ENCODE measurements at regions not wholly inside any gene's neighbourhood (a gene's known extent, or its start where the extent isn't known, plus 50 kb on each side); places are given as distances from the start of the nearest gene placed in this dataset.

- Histone ChIP-seq H3K9me3 (ENCODE audit: control insufficient read depth, insufficient read depth, low read depth, low read length) (no peaks in the 10 kb centered on the region), H3K36me3 (ENCODE audit: control insufficient read depth, insufficient read depth, low read length) (no peaks in the 10 kb centered on the region), H3K4me1 (ENCODE audit: control insufficient read depth, extremely low read depth, insufficient read depth, low read length) (no peaks in the 10 kb centered on the region), H3K4me2 (ENCODE audit: extremely low read depth, insufficient read depth, low read length) (no peak overlapping the region), H3K27me3 (ENCODE audit: control insufficient read depth, insufficient read depth, low read length) (peaks cover 8% of the 10 kb centered on the region), H3K4me3 (replicated peaks in 1 of 4; ENCODE audit: control extremely low read depth in 1 of 4, insufficient read depth in 1 of 4, low read depth in 3 of 4, low read length in 4 of 4) (no peak overlapping the region), H3K27ac (ENCODE audit: insufficient read depth, low read length) (no peak overlapping the region), H3K9ac (ENCODE audit: insufficient read depth, low read length) (no peak overlapping the region), H3K79me2 (ENCODE audit: control insufficient read depth, insufficient read depth, low read length) (no peaks in the 10 kb centered on the region), H4K20me1 (ENCODE audit: control insufficient read depth, extremely low read depth, insufficient read depth, low read length) (no peaks in the 10 kb centered on the region), H2AFZ (ENCODE audit: low read length) (no peak overlapping the region)
- TF ChIP-seq EZH2 (IDR thresholded peaks at IDR 0.05; ENCODE audit: low read length, missing control alignments) (no peak), CTCF (conservative IDR thresholded peaks at IDR 0.05 in 1 of 2, IDR thresholded peaks at IDR 0.05 in 1 of 2; ENCODE audit: low read depth in 1 of 2, low read length in 2 of 2) (no peak)
- DNase-seq (ENCODE audit: low read depth in 2 of 2) = no peak
Measured at GRCh38 chr9:109568089-109568488, 70.0 kb upstream of the PTPN3 start.

- no peak for DNase-seq (ENCODE audit: low read depth in 2 of 2)
- H4K20me1 ChIP-seq (ENCODE audit: control insufficient read depth, extremely low read depth, insufficient read depth, low read length) = no peaks in the 10 kb centered on the region
- H3K79me2 ChIP-seq (ENCODE audit: control insufficient read depth, insufficient read depth, low read length) = no peaks in the 10 kb centered on the region
- H3K27me3 ChIP-seq (ENCODE audit: control insufficient read depth, insufficient read depth, low read length) = peaks cover 8% of the 10 kb centered on the region
- H3K4me1 ChIP-seq (ENCODE audit: control insufficient read depth, extremely low read depth, insufficient read depth, low read length) = no peaks in the 10 kb centered on the region
- H3K27ac ChIP-seq (ENCODE audit: insufficient read depth, low read length) = no peak overlapping the region
- no peak overlapping the region for H2AFZ ChIP-seq (ENCODE audit: low read length)
- H3K9ac ChIP-seq (ENCODE audit: insufficient read depth, low read length) = no peak overlapping the region
- no peak overlapping the region for H3K4me3 ChIP-seq (replicated peaks in 1 of 4; ENCODE audit: control extremely low read depth in 1 of 4, insufficient read depth in 1 of 4, low read depth in 3 of 4, low read length in 4 of 4)
- H3K9me3 ChIP-seq (ENCODE audit: control insufficient read depth, insufficient read depth, low read depth, low read length) = no peaks in the 10 kb centered on the region
- TF ChIP-seq CTCF (conservative IDR thresholded peaks at IDR 0.05 in 1 of 2, IDR thresholded peaks at IDR 0.05 in 1 of 2; ENCODE audit: low read depth in 1 of 2, low read length in 2 of 2) = no peak
- no peak for TF ChIP-seq EZH2 (IDR thresholded peaks at IDR 0.05; ENCODE audit: low read length, missing control alignments)
- H3K4me2 ChIP-seq (ENCODE audit: extremely low read depth, insufficient read depth, low read length) = no peak overlapping the region
- no peaks in the 10 kb centered on the region for H3K36me3 ChIP-seq (ENCODE audit: control insufficient read depth, insufficient read depth, low read length)
Measured at GRCh38 chr9:109568568-109569210, 70.6 kb upstream of the PTPN3 start.

- Histone ChIP-seq H3K27me3 (ENCODE audit: control insufficient read depth, insufficient read depth, low read length) (no peaks in the 10 kb centered on the region), H3K4me2 (ENCODE audit: extremely low read depth, insufficient read depth, low read length) (no peak overlapping the region), H4K20me1 (ENCODE audit: control insufficient read depth, extremely low read depth, insufficient read depth, low read length) (no peaks in the 10 kb centered on the region), H3K9me3 (ENCODE audit: control insufficient read depth, insufficient read depth, low read depth, low read length) (no peaks in the 10 kb centered on the region), H2AFZ (ENCODE audit: low read length) (no peak overlapping the region), H3K79me2 (ENCODE audit: control insufficient read depth, insufficient read depth, low read length) (no peaks in the 10 kb centered on the region), H3K4me1 (ENCODE audit: control insufficient read depth, extremely low read depth, insufficient read depth, low read length) (no peaks in the 10 kb centered on the region), H3K36me3 (ENCODE audit: control insufficient read depth, insufficient read depth, low read length) (no peaks in the 10 kb centered on the region), H3K4me3 (replicated peaks in 1 of 4; ENCODE audit: control extremely low read depth in 1 of 4, insufficient read depth in 1 of 4, low read depth in 3 of 4, low read length in 4 of 4) (no peak overlapping the region), H3K27ac (ENCODE audit: insufficient read depth, low read length) (no peak overlapping the region), H3K9ac (ENCODE audit: insufficient read depth, low read length) (no peak overlapping the region)
- TF ChIP-seq CTCF (conservative IDR thresholded peaks at IDR 0.05 in 1 of 2, IDR thresholded peaks at IDR 0.05 in 1 of 2; ENCODE audit: low read depth in 1 of 2, low read length in 2 of 2) (peak; percentile 75 to 87), EZH2 (IDR thresholded peaks at IDR 0.05; ENCODE audit: low read length, missing control alignments) (no peak)
- DNase-seq (ENCODE audit: low read depth in 2 of 2) = peak; percentile 51 to 78
Measured at GRCh38 chr9:109574061-109574882, 76.2 kb upstream of the PTPN3 start.
